ENCODE measurements at regions not wholly inside any gene's neighbourhood (a gene's known extent, or its start where the extent isn't known, plus 50 kb on each side); places are given as distances from the start of the nearest gene placed in this dataset.

GRCh38 chrX:38992441-38993096, 191.3 kb downstream of the MID1IP1 start:
- no peak for TF ChIP-seq CTCF (IDR thresholded peaks at IDR 0.05)
- H3K4me3 ChIP-seq: no peak overlapping the region

GRCh38 chrX:38993500-38993899, 192.2 kb downstream of the MID1IP1 start:
- Histone ChIP-seq H3K27ac (no peak overlapping the region), H3K4me3 (no peak overlapping the region)
- no peak for TF ChIP-seq CTCF (IDR thresholded peaks at IDR 0.05)
- DNase-seq (ENCODE audit: low spot score): no peak

More at GRCh38 chrX:38992441-38993096, 191.3 kb downstream of the MID1IP1 start:
- no peak overlapping the region for H3K27ac ChIP-seq
- DNase-seq (ENCODE audit: low spot score): no peak

GRCh38 chrX:38999099-38999498, 197.8 kb downstream of the MID1IP1 start:
- TF ChIP-seq CTCF (IDR thresholded peaks at IDR 0.05): no peak
- no peak for DNase-seq (ENCODE audit: low spot score)
- Histone ChIP-seq H3K4me3 (no peak overlapping the region), H3K27ac (no peak overlapping the region)

GRCh38 chrX:38999967-39000745, 198.9 kb downstream of the MID1IP1 start:
- Histone ChIP-seq H3K27ac (no peak overlapping the region), H3K4me3 (no peak overlapping the region)
- no peak for TF ChIP-seq CTCF (IDR thresholded peaks at IDR 0.05)
- no peak for DNase-seq (ENCODE audit: low spot score)

- TF ChIP-seq CTCF (IDR thresholded peaks at IDR 0.05): no peak
- H3K27ac ChIP-seq: no peak overlapping the region
- DNase-seq (ENCODE audit: low spot score): no peak
- no peak overlapping the region for H3K4me3 ChIP-seq
Measured at GRCh38 chrX:39000802-39001201, 199.5 kb downstream of the MID1IP1 start.

- Histone ChIP-seq H3K27ac (no peak overlapping the region), H3K4me3 (no peak overlapping the region)
- DNase-seq (ENCODE audit: low spot score): no peak
- no peak for TF ChIP-seq CTCF (IDR thresholded peaks at IDR 0.05)
Measured at GRCh38 chrX:39002466-39002865, 201.2 kb downstream of the MID1IP1 start.

- DNase-seq (ENCODE audit: low spot score): no peak
- Histone ChIP-seq H3K27ac (no peak overlapping the region), H3K4me3 (no peak overlapping the region)
- no peak for TF ChIP-seq CTCF (IDR thresholded peaks at IDR 0.05)
Measured at GRCh38 chrX:39008549-39008948, 207.3 kb downstream of the MID1IP1 start.

All from coronary artery (tissue), 2 donors.